Lower leg skin (tissue), 3 donors: ENCODE measurements at regions not wholly inside any gene's neighbourhood (a gene's known extent, or its start where the extent isn't known, plus 50 kb on each side); places are given as distances from the start of the nearest gene placed in this dataset.

Experiments used
- CTCF ChIP-seq, 3 donors: fragments of 450-650 bp; IDR thresholded peaks; one replicate each; pipeline ENCODE4 v1.5.1; 2016; ENCODE audit warnings: antibody characterized with exemption in 3 of 3, mild to moderate bottlenecking in 3 of 3, moderate library complexity in 2 of 3
- POLR2A ChIP-seq, 2 donors: fragments of 450-650 bp; IDR thresholded peaks; one replicate each; pipeline ENCODE4 v1.6.1; 2016 to 2017; ENCODE audit warnings: antibody characterized with exemption in 2 of 2, mild to moderate bottlenecking in 1 of 2, moderate library complexity in 1 of 2

DNA sequence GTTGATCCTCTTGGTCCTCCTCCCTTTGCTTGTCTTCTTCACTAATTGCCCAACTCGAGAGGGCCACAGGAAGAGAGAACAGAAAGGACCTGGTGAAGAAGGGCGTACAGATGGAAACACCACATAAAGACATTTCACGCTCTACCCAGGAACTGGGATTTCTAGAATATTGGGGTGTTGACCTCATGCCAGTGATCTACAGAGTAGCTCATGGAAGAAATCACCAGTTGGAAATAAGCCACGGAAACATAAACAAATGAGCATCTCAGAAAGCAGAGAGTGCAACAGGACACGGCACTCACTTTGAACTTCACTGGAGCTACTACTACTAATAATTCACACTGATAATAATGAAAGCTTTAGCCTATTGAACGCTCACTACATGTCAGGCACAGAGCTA is 84.6 kb upstream of the ARHGEF3 start:
- TF ChIP-seq CTCF (IDR thresholded peaks at IDR 0.05): no peak
- TF ChIP-seq POLR2A (IDR thresholded peaks at IDR 0.05): no peak
